H1 (cell line): ENCODE measurements at regions not wholly inside any gene's neighbourhood (a gene's known extent, or its start where the extent isn't known, plus 50 kb on each side); places are given as distances from the start of the nearest gene placed in this dataset.

Source experiments
- CHD7 ChIP-seq: fragments of 300-600 bp; sonication (generic); IDR thresholded peaks from 2 replicates; pipeline ENCODE4 v1.7.1; 2012; ENCODE audit warnings: low read length, moderate library complexity, mild to moderate bottlenecking, inconsistent platforms; ENCODE audit not compliant: insufficient replicate concordance
- USF2 ChIP-seq: IDR thresholded peaks from 2 replicates; pipeline ENCODE4 v1.6.1; 2011; ENCODE audit warnings: low read length, improper control_type of control experiment

GRCh38 chr2:176639016-176639343 lies 369.7 kb downstream of the MTX2 start (continued):
- TF ChIP-seq CHD7, result no peak
- TF ChIP-seq USF2, result no peak
